Activated T-helper 1 cell treated with anti-CD3 and anti-CD28 coated beads, Interleukin-12 subunit alpha, Interleukin-12 subunit beta, Interleukin-2, Interleukin-4 antibody, amounts not matched to agents 30 ng/mL and 10 ng/mL and 1 ng/mL, durations not matched to agents 14 hours and 24 hours and 36 hours (primary cell): ENCODE measurements at regions not wholly inside any gene's neighbourhood (a gene's known extent, or its start where the extent isn't known, plus 50 kb on each side); places are given as distances from the start of the nearest gene placed in this dataset.
"Not testable (repeated sequence)": the region's sequence is repeated elsewhere in the genome, so short reads cannot be mapped to it uniquely, and the experiment has no call there.

ENCODE experiments used
- DNase-seq: peaks from one replicate; pipeline ENCODE4 v3.0.0; 2021; ENCODE audit warnings: low spot score
- H3K27ac Mint-ChIP-seq: one replicate; pipeline ENCODE4 v1.8.0; 2021; ENCODE audit warnings: mild to moderate bottlenecking, mixed read lengths
- H3K27me3 Mint-ChIP-seq: one replicate; pipeline ENCODE4 v1.8.0; 2022; ENCODE audit warnings: mild to moderate bottlenecking, moderate library complexity, mixed read lengths; ENCODE audit not compliant: insufficient read depth
- H3K36me3 Mint-ChIP-seq: one replicate; pipeline ENCODE4 v1.8.0; 2021; ENCODE audit warnings: low read depth, mixed read lengths
- H3K4me1 Mint-ChIP-seq: one replicate; pipeline ENCODE4 v1.8.0; 2021; ENCODE audit warnings: low read depth, mixed read lengths
- H3K4me3 Mint-ChIP-seq: one replicate; pipeline ENCODE4 v1.8.0; 2021; ENCODE audit warnings: mild to moderate bottlenecking, moderate library complexity, mixed read lengths
- H3K9me3 Mint-ChIP-seq: one replicate; pipeline ENCODE4 v1.8.0; 2021; ENCODE audit warnings: mixed read lengths
- intact Hi-C: fragments of 100-400 bp; cut with micrococcal nuclease; formaldehyde crosslinking; loops from one replicate; pipeline ENCODE4 v1.15.1; 2024

GRCh38 chr2:106339609-106340008, 128.6 kb downstream of the RGPD3 start:
- Mint-ChIP-seq H3K36me3 (no peaks in the 10 kb centered on the region), H3K27me3 (no peaks in the 10 kb centered on the region), H3K4me3 (no peak overlapping the region), H3K4me1 (no peaks in the 10 kb centered on the region), H3K9me3 (no peaks in the 10 kb centered on the region), H3K27ac (no peak overlapping the region)
- intact Hi-C loops, result no loop called here
- DNase-seq, result no peak

- H3K9me3 Mint-ChIP-seq, result no peaks in the 10 kb centered on the region
Measured at GRCh38 chr2:106339132-106339531, 129.1 kb downstream of the RGPD3 start.

GRCh38 chr2:106338043-106338442, 130.2 kb downstream of the RGPD3 start:
- Mint-ChIP-seq H3K36me3 (no peaks in the 10 kb centered on the region), H3K27ac (no peak overlapping the region), H3K4me1 (no peaks in the 10 kb centered on the region), H3K4me3 (no peak overlapping the region), H3K27me3 (no peaks in the 10 kb centered on the region), H3K9me3 (no peaks in the 10 kb centered on the region)
- no peak for DNase-seq
- intact Hi-C loops, result no loop called here

More at GRCh38 chr2:106339132-106339531, 129.1 kb downstream of the RGPD3 start:
- no peak for DNase-seq
- Mint-ChIP-seq H3K27me3 (no peaks in the 10 kb centered on the region), H3K36me3 (no peaks in the 10 kb centered on the region), H3K4me1 (no peaks in the 10 kb centered on the region), H3K27ac (no peak overlapping the region), H3K4me3 (no peak overlapping the region)
- intact Hi-C loops, result no loop called here

- DNase-seq, result no peak
- H3K4me1 Mint-ChIP-seq, result no peaks in the 10 kb centered on the region
- intact Hi-C loops, result no loop called here
- H3K4me3 Mint-ChIP-seq, result no peak overlapping the region
- H3K27ac Mint-ChIP-seq, result no peak overlapping the region
- no peaks in the 10 kb centered on the region for H3K27me3 Mint-ChIP-seq
- H3K9me3 Mint-ChIP-seq, result no peaks in the 10 kb centered on the region
- no peaks in the 10 kb centered on the region for H3K36me3 Mint-ChIP-seq
Measured at GRCh38 chr2:106336737-106337136, 131.5 kb downstream of the RGPD3 start.

DNA sequence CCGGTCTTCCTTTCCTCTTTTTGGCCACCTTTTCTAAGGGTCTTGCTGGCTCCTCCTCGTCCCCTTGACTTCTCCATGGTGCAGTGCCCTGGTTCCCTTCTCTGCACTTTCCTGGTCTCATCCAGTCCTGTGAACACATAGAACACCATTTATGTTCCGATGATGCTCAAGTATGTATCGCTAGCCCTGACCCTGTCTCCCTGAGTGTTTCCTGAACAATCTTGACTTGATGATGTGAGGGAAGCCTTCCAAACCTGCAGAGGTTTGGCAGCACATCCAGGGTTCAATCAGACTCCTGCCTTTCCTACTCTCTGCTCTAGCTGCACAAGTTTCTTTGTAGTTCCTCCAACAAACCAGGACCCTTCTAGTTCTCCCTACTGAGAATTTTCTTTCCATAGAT, 132.1 kb downstream of the RGPD3 start:
- intact Hi-C loops, result no loop called here
- Mint-ChIP-seq H3K4me3 (no peak overlapping the region), H3K9me3 (no peaks in the 10 kb centered on the region), H3K4me1 (no peaks in the 10 kb centered on the region), H3K27me3 (no peaks in the 10 kb centered on the region), H3K27ac (no peak overlapping the region), H3K36me3 (no peaks in the 10 kb centered on the region)
- DNase-seq, result no peak

DNA sequence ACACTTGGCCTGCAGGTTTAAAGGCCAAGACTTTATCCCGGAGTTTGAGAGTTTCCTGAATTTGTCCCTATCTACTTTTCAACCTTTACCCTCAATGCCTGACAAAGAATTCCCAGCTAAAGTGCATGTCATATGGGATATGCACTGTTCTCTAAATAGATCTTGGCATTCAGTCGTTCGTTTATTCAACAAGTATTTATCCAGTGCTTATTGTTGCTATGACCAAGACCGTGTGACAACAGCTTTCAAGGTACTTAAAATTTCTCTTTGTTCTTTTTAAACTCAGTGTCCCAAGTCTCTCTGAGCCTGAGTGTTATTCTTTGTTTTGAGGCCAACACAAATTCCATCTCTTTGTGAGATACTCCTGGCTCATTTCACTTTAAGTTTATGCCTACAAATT, 133.4 kb downstream of the RGPD3 start:
- Mint-ChIP-seq H3K27ac (no peak overlapping the region), H3K36me3 (no peaks in the 10 kb centered on the region), H3K9me3 (no peaks in the 10 kb centered on the region), H3K4me1 (no peaks in the 10 kb centered on the region), H3K4me3 (no peak overlapping the region), H3K27me3 (no peaks in the 10 kb centered on the region)
- intact Hi-C loops, result no loop called here
- DNase-seq, result no peak

GRCh38 chr2:106333253-106333873, 134.8 kb downstream of the RGPD3 start:
- H3K4me1 Mint-ChIP-seq, intact Hi-C loops, H3K27ac Mint-ChIP-seq, H3K36me3 Mint-ChIP-seq, H3K4me3 Mint-ChIP-seq, DNase-seq, H3K9me3 Mint-ChIP-seq, H3K27me3 Mint-ChIP-seq: not testable (repeated sequence)

GRCh38 chr2:106332054-106332453, 136.2 kb downstream of the RGPD3 start:
- Mint-ChIP-seq H3K4me3 (no peak overlapping the region), H3K27ac (no peak overlapping the region), H3K36me3 (no peaks in the 10 kb centered on the region), H3K4me1 (no peaks in the 10 kb centered on the region), H3K9me3 (no peaks in the 10 kb centered on the region), H3K27me3 (no peaks in the 10 kb centered on the region)
- DNase-seq, result no peak
- intact Hi-C loops, result no loop called here

GRCh38 chr2:106330384-106331261, 136.5 kb upstream of the UXS1 start:
- H3K27me3 Mint-ChIP-seq, H3K4me3 Mint-ChIP-seq, H3K36me3 Mint-ChIP-seq, H3K27ac Mint-ChIP-seq, H3K4me1 Mint-ChIP-seq, DNase-seq, intact Hi-C loops, H3K9me3 Mint-ChIP-seq: not testable (repeated sequence)

DNA sequence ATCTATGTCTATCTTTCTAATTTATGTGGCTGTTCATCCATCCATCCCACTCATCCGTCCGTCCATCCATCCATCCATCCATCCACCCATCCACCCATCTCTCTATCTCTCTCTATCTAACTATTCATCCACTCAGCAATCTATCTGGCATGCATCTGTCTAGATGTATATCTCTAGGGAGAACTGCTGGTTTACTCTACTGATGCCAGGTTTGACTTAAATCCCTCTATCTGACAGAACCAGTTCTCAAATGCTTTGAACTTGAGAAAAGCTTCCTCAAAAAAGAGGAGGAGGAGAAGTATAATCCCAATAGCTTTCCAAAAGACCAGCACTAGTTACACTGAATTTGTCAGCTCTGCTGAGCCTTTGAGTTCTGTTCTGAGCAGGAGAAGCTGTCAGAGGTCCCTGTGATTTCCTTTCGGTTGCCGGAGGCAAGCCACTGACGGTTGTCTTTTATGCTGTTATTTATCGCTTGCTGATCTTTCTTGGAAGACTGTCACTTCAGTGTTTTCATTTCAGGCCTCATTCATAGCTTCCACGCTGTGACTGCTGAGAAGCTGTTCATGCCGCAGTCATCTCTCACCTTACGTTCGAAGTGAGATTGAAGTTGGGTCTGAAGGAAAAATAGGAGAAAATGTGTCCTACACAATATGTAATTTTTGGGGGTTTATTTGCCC, 129.4 kb upstream of the UXS1 start:
- H3K36me3 Mint-ChIP-seq, result no peaks in the 10 kb centered on the region
- H3K4me3 Mint-ChIP-seq, result no peak overlapping the region
- no peak for DNase-seq
- no peaks in the 10 kb centered on the region for H3K4me1 Mint-ChIP-seq
- intact Hi-C loops, result no loop called here
- no peak overlapping the region for H3K27ac Mint-ChIP-seq
- H3K27me3 Mint-ChIP-seq, result peaks cover 3% of the 10 kb centered on the region
- H3K9me3 Mint-ChIP-seq, result no peaks in the 10 kb centered on the region

GRCh38 chr2:106322281-106322680, 128.2 kb upstream of the UXS1 start:
- Mint-ChIP-seq H3K27me3 (peaks cover 3% of the 10 kb centered on the region), H3K27ac (no peak overlapping the region), H3K4me3 (no peak overlapping the region), H3K4me1 (no peaks in the 10 kb centered on the region), H3K9me3 (no peaks in the 10 kb centered on the region), H3K36me3 (no peaks in the 10 kb centered on the region)
- intact Hi-C loops, result no loop called here
- no peak for DNase-seq

DNA sequence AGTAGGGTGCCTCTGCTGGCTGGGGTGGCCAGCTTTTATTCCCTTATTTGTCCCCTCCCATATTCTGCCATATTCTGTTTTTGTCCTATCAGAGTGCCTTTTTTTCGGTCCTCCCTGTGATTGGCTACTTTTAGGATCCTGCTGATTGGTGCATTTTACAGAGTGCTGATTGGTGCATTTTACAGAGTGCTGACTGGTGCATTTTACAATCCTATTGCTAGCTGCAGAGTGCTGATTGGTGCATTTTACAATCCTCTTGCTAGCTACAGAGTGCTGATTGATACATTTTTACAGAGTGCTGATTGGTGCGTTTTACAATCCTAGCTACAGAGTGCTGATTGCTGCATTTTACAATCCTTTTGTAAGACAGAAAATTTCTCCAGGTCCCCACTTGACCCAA, 126.3 kb upstream of the UXS1 start:
- H3K27ac Mint-ChIP-seq, DNase-seq, H3K36me3 Mint-ChIP-seq, H3K4me3 Mint-ChIP-seq, H3K27me3 Mint-ChIP-seq, intact Hi-C loops, H3K9me3 Mint-ChIP-seq, H3K4me1 Mint-ChIP-seq: not testable (repeated sequence)

DNA sequence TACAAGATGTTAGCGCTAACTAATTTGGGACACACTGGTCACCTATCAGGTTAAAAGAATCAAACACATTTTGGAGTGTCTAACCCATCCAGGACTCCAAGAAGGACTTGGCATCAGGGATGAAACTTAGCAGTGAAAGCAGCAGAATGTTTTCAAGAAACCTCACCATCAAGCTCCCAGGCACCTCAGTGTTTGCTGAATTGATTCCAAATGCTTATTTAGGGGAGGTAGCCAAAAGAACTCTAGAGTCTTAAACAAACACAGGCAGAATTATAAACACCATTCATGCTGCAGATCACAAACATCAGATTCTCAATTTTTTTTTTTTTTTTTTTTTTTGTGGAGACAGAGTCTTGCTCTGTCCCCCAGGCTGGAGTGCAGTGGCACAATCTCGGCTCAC, 122.8 kb upstream of the UXS1 start:
- Mint-ChIP-seq H3K27me3 (peaks cover 4% of the 10 kb centered on the region), H3K27ac (no peak overlapping the region), H3K9me3 (no peaks in the 10 kb centered on the region), H3K4me1 (no peaks in the 10 kb centered on the region), H3K36me3 (no peaks in the 10 kb centered on the region), H3K4me3 (no peak overlapping the region)
- intact Hi-C loops, result no loop called here
- DNase-seq, result no peak
